Activated T-helper 1 cell treated with Interleukin-2 at 50 U/mL for 16 hours (primary cell): ENCODE measurements at regions not wholly inside any gene's neighbourhood (a gene's known extent, or its start where the extent isn't known, plus 50 kb on each side); places are given as distances from the start of the nearest gene placed in this dataset.
"Not testable (repeated sequence)": the region's sequence is repeated elsewhere in the genome, so short reads cannot be mapped to it uniquely, and the experiment has no call there.

Experiments
- DNase-seq: peaks from one replicate; pipeline ENCODE4 v3.0.0-alpha.2; 2020; ENCODE audit warnings: low read depth

DNA sequence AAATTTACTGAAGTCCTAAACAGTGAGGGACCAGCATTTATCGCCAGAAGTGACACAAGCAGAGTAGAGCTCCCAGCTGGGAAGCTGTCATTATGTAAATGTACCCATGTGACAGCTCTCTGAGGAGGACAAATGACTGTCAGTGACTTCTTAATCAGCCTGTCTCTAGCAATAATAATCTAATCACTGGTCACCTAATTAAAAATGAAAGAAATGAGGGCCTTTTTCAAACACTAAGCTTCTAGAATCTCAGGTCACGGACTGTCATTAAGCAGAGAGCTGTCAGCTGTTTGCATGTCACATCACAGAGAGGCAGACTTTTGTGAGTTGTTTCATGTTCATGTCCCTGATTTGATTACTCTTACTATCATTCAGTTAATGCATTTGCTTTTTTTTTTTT, 77.9 kb upstream of the FBXL17 start:
- no peak for DNase-seq

DNA sequence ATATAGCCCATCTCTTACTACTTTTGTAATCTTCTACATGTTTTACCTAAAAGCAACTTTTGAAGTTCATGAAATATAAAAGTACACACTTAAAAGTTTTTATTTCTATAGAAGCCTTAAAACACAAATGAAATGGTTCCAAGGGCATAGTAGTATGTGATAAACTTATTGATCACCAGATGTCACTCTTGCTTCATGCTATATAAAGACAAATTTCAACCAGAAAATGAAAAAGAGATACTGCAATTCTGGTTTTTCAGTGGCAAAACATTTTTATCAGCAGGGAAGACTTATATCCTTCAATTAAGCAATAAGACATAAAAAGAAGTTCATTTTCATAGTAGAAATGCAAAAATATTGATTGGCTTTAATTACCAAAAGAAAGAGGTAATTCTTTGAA, 69.4 kb upstream of the FBXL17 start:
- DNase-seq: no peak

GRCh38 chr5:108444130-108444529, 62.2 kb upstream of the FBXL17 start:
- not testable (repeated sequence) for DNase-seq

GRCh38 chr5:108442063-108442651, 60.3 kb upstream of the FBXL17 start:
- DNase-seq: not testable (repeated sequence)

DNA sequence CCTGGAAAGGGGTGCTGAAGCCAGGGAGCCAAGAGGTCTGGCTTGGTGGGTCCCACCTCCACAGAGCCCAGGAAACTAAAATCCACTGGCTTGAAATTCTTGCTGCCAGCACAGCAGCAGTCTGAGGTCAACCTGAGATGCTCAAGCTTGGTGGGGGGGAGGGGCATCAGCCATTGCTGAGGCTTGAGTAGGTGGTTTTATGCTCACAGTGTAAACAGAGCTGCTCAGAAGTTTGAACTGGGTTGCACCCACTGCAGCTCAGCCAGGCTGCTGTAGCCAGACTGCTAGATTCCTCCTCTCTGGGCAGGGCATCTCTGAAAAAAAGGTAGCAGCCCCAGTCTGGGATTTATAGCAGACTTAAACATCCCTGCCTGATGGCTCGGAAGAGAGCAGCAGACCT, 55.5 kb upstream of the FBXL17 start:
- DNase-seq: no peak

GRCh38 chr5:108436696-108437095, 54.8 kb upstream of the FBXL17 start:
- DNase-seq: no peak

DNA sequence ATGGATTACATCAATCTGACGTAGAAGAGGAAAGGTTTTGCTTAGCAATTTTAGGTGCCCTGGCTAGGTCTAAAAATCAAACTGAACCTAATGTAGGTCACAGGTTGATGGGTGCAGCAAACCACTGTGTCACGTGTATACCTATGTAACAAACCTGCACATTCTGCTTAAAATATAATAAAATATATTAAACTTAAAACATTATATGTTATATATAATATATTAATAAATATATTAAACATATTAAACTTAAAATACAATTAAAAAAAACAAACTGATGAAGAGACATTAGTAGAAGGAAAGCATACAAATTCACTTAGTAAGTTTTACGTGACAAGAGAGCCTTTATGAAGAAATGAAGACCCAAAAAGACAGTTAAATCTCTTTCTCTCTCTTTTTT, 51.7 kb upstream of the FBXL17 start:
- no peak for DNase-seq

DNA sequence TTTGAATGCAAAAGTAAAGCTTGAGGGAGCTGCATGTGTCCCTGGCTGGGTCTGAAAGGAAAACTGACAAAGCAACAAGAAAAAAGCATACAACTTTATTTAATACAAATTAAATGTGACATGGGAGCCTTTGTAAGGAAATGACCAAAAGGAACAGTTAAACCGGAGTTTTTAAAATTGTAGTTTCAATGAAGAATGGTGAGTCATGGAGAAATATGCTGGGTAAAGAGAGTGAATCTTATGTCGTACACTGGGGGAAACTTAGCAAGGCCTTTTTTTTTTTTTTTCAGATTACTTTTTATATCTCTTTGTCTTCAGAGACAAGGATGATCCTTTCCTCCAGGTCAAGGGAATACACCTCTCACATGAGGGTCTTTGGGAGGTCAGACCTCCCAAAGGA, 50.1 kb upstream of the FBXL17 start:
- no peak for DNase-seq
